ENCODE measurements at regions not wholly inside any gene's neighbourhood (a gene's known extent, or its start where the extent isn't known, plus 50 kb on each side); places are given as distances from the start of the nearest gene placed in this dataset.

GRCh38 chr11:135075740-135076139, 663.7 kb upstream of the B3GAT1 start:
- H3K27ac ChIP-seq = no peak overlapping the region
- H3K4me2 ChIP-seq = no peak overlapping the region
- peaks cover 7% of the 10 kb centered on the region for H3K9me3 ChIP-seq
- H3K27me3 ChIP-seq = no peaks in the 10 kb centered on the region
- H3K4me1 ChIP-seq = no peaks in the 10 kb centered on the region
- H3K4me3 ChIP-seq = no peak overlapping the region
- H4K20me1 ChIP-seq = no peaks in the 10 kb centered on the region
- H3K36me3 ChIP-seq = no peaks in the 10 kb centered on the region
- TF ChIP-seq Cebpa-rat (IDR thresholded peaks at IDR 0.05) = no peak
- H3K9ac ChIP-seq = no peak overlapping the region

- no peak overlapping the region for H3K4me3 ChIP-seq
- no peak overlapping the region for H3K4me2 ChIP-seq
- H3K36me3 ChIP-seq = no peaks in the 10 kb centered on the region
- no peak for TF ChIP-seq Cebpa-rat (IDR thresholded peaks at IDR 0.05)
- H3K9me3 ChIP-seq = peaks cover 7% of the 10 kb centered on the region
- H4K20me1 ChIP-seq = no peaks in the 10 kb centered on the region
- H3K27ac ChIP-seq = no peak overlapping the region
- H3K4me1 ChIP-seq = no peaks in the 10 kb centered on the region
- no peak overlapping the region for H3K9ac ChIP-seq
- H3K27me3 ChIP-seq = no peaks in the 10 kb centered on the region
Measured at GRCh38 chr11:135074397-135074998, 662.5 kb upstream of the B3GAT1 start.

GRCh38 chr11:135073870-135074269, 661.8 kb upstream of the B3GAT1 start:
- H3K27me3 ChIP-seq = no peaks in the 10 kb centered on the region
- no peak for TF ChIP-seq Cebpa-rat (IDR thresholded peaks at IDR 0.05)
- H3K9ac ChIP-seq = no peak overlapping the region
- H4K20me1 ChIP-seq = no peaks in the 10 kb centered on the region
- H3K4me1 ChIP-seq = no peaks in the 10 kb centered on the region
- no peaks in the 10 kb centered on the region for H3K36me3 ChIP-seq
- H3K9me3 ChIP-seq = peaks cover 7% of the 10 kb centered on the region
- H3K4me3 ChIP-seq = no peak overlapping the region
- no peak overlapping the region for H3K27ac ChIP-seq
- no peak overlapping the region for H3K4me2 ChIP-seq

GRCh38 chr11:135073381-135073780, 661.3 kb upstream of the B3GAT1 start:
- TF ChIP-seq Cebpa-rat (IDR thresholded peaks at IDR 0.05) = no peak
- Histone ChIP-seq H3K27me3 (no peaks in the 10 kb centered on the region), H4K20me1 (no peaks in the 10 kb centered on the region), H3K4me3 (no peak overlapping the region), H3K27ac (no peak overlapping the region), H3K36me3 (no peaks in the 10 kb centered on the region), H3K4me2 (no peak overlapping the region), H3K9ac (no peak overlapping the region), H3K9me3 (peaks cover 7% of the 10 kb centered on the region), H3K4me1 (no peaks in the 10 kb centered on the region)

- H3K27ac ChIP-seq = no peak overlapping the region
- no peak overlapping the region for H3K9ac ChIP-seq
- no peaks in the 10 kb centered on the region for H3K9me3 ChIP-seq
- H4K20me1 ChIP-seq = no peaks in the 10 kb centered on the region
- no peaks in the 10 kb centered on the region for H3K36me3 ChIP-seq
- no peak overlapping the region for H3K4me3 ChIP-seq
- no peak overlapping the region for H3K4me2 ChIP-seq
- no peaks in the 10 kb centered on the region for H3K4me1 ChIP-seq
- no peak for TF ChIP-seq Cebpa-rat (IDR thresholded peaks at IDR 0.05)
- no peaks in the 10 kb centered on the region for H3K27me3 ChIP-seq
Measured at GRCh38 chr11:135069890-135070289, 657.8 kb upstream of the B3GAT1 start.

GRCh38 chr11:135069063-135069462, 657.0 kb upstream of the B3GAT1 start:
- Histone ChIP-seq H3K27me3 (no peaks in the 10 kb centered on the region), H3K27ac (no peak overlapping the region)

GRCh38 chr11:135062994-135063393, 651.0 kb upstream of the B3GAT1 start:
- H4K20me1 ChIP-seq = no peaks in the 10 kb centered on the region
- no peak for TF ChIP-seq Cebpa-rat (IDR thresholded peaks at IDR 0.05)

More at GRCh38 chr11:135069063-135069462, 657.0 kb upstream of the B3GAT1 start:
- Histone ChIP-seq H3K4me2 (no peak overlapping the region), H3K9me3 (no peaks in the 10 kb centered on the region), H4K20me1 (no peaks in the 10 kb centered on the region), H3K36me3 (no peaks in the 10 kb centered on the region), H3K4me1 (no peaks in the 10 kb centered on the region), H3K9ac (no peak overlapping the region), H3K4me3 (no peak overlapping the region)
- TF ChIP-seq Cebpa-rat (IDR thresholded peaks at IDR 0.05) = no peak

GRCh38 chr11:135061166-135061565, 649.1 kb upstream of the B3GAT1 start:
- no peak overlapping the region for H3K4me3 ChIP-seq
- TF ChIP-seq Cebpa-rat (IDR thresholded peaks at IDR 0.05) = no peak
- no peak overlapping the region for H3K4me2 ChIP-seq

More at GRCh38 chr11:135062994-135063393, 651.0 kb upstream of the B3GAT1 start:
- Histone ChIP-seq H3K27ac (no peak overlapping the region), H3K4me2 (no peak overlapping the region), H3K9me3 (peaks cover 17% of the 10 kb centered on the region), H3K4me1 (no peaks in the 10 kb centered on the region), H3K4me3 (no peak overlapping the region), H3K36me3 (no peaks in the 10 kb centered on the region), H3K27me3 (no peaks in the 10 kb centered on the region), H3K9ac (no peak overlapping the region)

GRCh38 chr11:135046986-135047385, 634.9 kb upstream of the B3GAT1 start:
- Histone ChIP-seq H3K27ac (no peak overlapping the region), H3K9me3 (no peaks in the 10 kb centered on the region), H3K9ac (no peak overlapping the region), H3K36me3 (no peaks in the 10 kb centered on the region), H4K20me1 (no peaks in the 10 kb centered on the region), H3K4me2 (no peak overlapping the region), H3K4me1 (no peaks in the 10 kb centered on the region), H3K27me3 (no peaks in the 10 kb centered on the region), H3K4me3 (no peak overlapping the region)
- TF ChIP-seq Cebpa-rat (IDR thresholded peaks at IDR 0.05) = no peak

More at GRCh38 chr11:135061166-135061565, 649.1 kb upstream of the B3GAT1 start:
- Histone ChIP-seq H3K27ac (no peak overlapping the region), H3K9me3 (peaks cover 17% of the 10 kb centered on the region), H3K4me1 (no peaks in the 10 kb centered on the region), H3K27me3 (no peaks in the 10 kb centered on the region), H3K36me3 (no peaks in the 10 kb centered on the region), H4K20me1 (no peaks in the 10 kb centered on the region), H3K9ac (no peak overlapping the region)

- no peak overlapping the region for H3K4me3 ChIP-seq
- no peak for TF ChIP-seq Cebpa-rat (IDR thresholded peaks at IDR 0.05)
- no peaks in the 10 kb centered on the region for H3K9me3 ChIP-seq
- H3K27me3 ChIP-seq = no peaks in the 10 kb centered on the region
- no peak overlapping the region for H3K27ac ChIP-seq
- H3K36me3 ChIP-seq = no peaks in the 10 kb centered on the region
- no peaks in the 10 kb centered on the region for H4K20me1 ChIP-seq
- H3K4me2 ChIP-seq = no peak overlapping the region
- H3K4me1 ChIP-seq = no peaks in the 10 kb centered on the region
- H3K9ac ChIP-seq = no peak overlapping the region
Measured at GRCh38 chr11:135046556-135046955, 634.5 kb upstream of the B3GAT1 start.

- Histone ChIP-seq H3K4me1 (no peaks in the 10 kb centered on the region), H3K27me3 (no peaks in the 10 kb centered on the region), H3K9me3 (no peaks in the 10 kb centered on the region), H3K9ac (no peak overlapping the region), H4K20me1 (no peaks in the 10 kb centered on the region), H3K36me3 (no peaks in the 10 kb centered on the region), H3K4me2 (no peak overlapping the region), H3K27ac (no peak overlapping the region), H3K4me3 (no peak overlapping the region)
- TF ChIP-seq Cebpa-rat (IDR thresholded peaks at IDR 0.05) = no peak
Measured at GRCh38 chr11:135043434-135043833, 631.4 kb upstream of the B3GAT1 start.
